ENCODE measurements at regions not wholly inside any gene's neighbourhood (a gene's known extent, or its start where the extent isn't known, plus 50 kb on each side); places are given as distances from the start of the nearest gene placed in this dataset.

DNA sequence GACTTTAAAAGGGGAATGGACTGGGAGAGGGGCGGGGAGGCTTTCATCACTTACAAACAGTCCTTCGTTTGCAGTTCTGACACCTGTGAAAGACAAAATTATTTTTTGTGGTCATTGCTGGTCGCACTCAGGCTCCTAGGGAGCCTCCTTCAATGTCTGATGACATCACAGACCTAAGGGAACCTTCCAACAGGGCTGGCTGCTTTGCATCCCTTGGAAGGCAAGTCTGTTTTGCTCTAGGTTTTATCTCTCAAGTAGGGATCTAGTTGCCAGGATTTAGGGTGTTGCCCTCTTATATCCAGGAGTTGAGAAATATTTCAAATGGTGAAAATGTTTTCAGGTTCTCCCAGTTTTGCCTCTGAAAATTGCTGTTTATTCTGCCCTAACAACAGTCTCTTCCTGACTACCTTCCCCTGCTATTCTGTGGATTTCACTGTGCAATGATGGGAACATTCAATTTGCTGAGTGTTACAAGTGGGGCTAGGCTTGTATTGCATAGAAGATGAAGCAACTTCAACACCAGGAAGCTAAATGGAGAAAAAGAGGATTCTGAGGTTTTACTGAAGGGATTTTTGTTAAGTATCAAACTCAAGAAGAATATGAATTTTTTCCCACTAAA is 75.9 kb upstream of the ARRDC4 start:
- H3K4me2 ChIP-seq (ENCODE audit: low read length): no peak overlapping the region
- BruUV-seq (replicated peaks): no TSS peak
- no peaks in the 10 kb centered on the region for H3K79me2 ChIP-seq (ENCODE audit: insufficient read depth, low read depth, low read length)
- intact Hi-C loops (cut with micrococcal nuclease; ENCODE audit: unreplicated experiment): no loop called here
- H2AFZ ChIP-seq (ENCODE audit: low read length): no peak overlapping the region
- DNase-seq (ENCODE audit: low spot score): no peak
- CTCF ChIA-PET (ENCODE audit: unreplicated experiment): no interaction called here
- no peak overlapping the region for H3K4me3 ChIP-seq (ENCODE audit: low read depth, low read length, poor library complexity, severe bottlenecking)
- H3K9me3 ChIP-seq (ENCODE audit: low read length): no peaks in the 10 kb centered on the region
- no peaks in the 10 kb centered on the region for H3K4me1 ChIP-seq (ENCODE audit: insufficient read depth, low read length, poor library complexity, severe bottlenecking)
- no peaks in the 10 kb centered on the region for H3K9me2 ChIP-seq (ENCODE audit: insufficient read depth, low read length)
- H3K36me3 ChIP-seq (ENCODE audit: insufficient read depth, low read length): no peaks in the 10 kb centered on the region
- no peak overlapping the region for H3K27ac ChIP-seq (ENCODE audit: low read depth, low read length, poor library complexity, severe bottlenecking)
- no peak for TF ChIP-seq EZH2phosphoT487 (IDR thresholded peaks at IDR 0.05; ENCODE audit: borderline replicate concordance, low read depth, low read length)
- TF ChIP-seq, protein P1, sequence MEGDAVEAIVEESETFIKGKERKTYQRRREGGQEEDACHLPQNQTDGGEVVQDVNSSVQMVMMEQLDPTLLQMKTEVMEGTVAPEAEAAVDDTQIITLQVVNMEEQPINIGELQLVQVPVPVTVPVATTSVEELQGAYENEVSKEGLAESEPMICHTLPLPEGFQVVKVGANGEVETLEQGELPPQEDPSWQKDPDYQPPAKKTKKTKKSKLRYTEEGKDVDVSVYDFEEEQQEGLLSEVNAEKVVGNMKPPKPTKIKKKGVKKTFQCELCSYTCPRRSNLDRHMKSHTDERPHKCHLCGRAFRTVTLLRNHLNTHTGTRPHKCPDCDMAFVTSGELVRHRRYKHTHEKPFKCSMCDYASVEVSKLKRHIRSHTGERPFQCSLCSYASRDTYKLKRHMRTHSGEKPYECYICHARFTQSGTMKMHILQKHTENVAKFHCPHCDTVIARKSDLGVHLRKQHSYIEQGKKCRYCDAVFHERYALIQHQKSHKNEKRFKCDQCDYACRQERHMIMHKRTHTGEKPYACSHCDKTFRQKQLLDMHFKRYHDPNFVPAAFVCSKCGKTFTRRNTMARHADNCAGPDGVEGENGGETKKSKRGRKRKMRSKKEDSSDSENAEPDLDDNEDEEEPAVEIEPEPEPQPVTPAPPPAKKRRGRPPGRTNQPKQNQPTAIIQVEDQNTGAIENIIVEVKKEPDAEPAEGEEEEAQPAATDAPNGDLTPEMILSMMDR (conservative IDR thresholded peaks at IDR 0.05; ENCODE audit: low read length): no peak
- POLR2A ChIA-PET: no interaction called here
- H4K20me1 ChIP-seq (ENCODE audit: insufficient read depth, low read length): no peaks in the 10 kb centered on the region

- no peaks in the 10 kb centered on the region for H3K79me2 ChIP-seq (ENCODE audit: insufficient read depth, low read depth, low read length)
- no peak for DNase-seq (ENCODE audit: low spot score)
- no peak overlapping the region for H3K4me2 ChIP-seq (ENCODE audit: low read length)
- no peak overlapping the region for H3K27ac ChIP-seq (ENCODE audit: low read depth, low read length, poor library complexity, severe bottlenecking)
- TF ChIP-seq, protein P1 (conservative IDR thresholded peaks at IDR 0.05; ENCODE audit: low read length): no peak
- H3K4me3 ChIP-seq (ENCODE audit: low read depth, low read length, poor library complexity, severe bottlenecking): no peak overlapping the region
- H4K20me1 ChIP-seq (ENCODE audit: insufficient read depth, low read length): no peaks in the 10 kb centered on the region
- H3K36me3 ChIP-seq (ENCODE audit: insufficient read depth, low read length): no peaks in the 10 kb centered on the region
- BruUV-seq (replicated peaks): no TSS peak
- no peaks in the 10 kb centered on the region for H3K4me1 ChIP-seq (ENCODE audit: insufficient read depth, low read length, poor library complexity, severe bottlenecking)
- H3K9me3 ChIP-seq (ENCODE audit: low read length): no peaks in the 10 kb centered on the region
- CTCF ChIA-PET (ENCODE audit: unreplicated experiment): no interaction called here
- POLR2A ChIA-PET: interaction anchor here (0.6 kb wide), 1 partner anchor 22 kb away, joined by 3 read pairs; no protein-coding TSS in a partner anchor
- no peaks in the 10 kb centered on the region for H3K9me2 ChIP-seq (ENCODE audit: insufficient read depth, low read length)
- H2AFZ ChIP-seq (ENCODE audit: low read length): no peak overlapping the region
- intact Hi-C loops (cut with micrococcal nuclease; ENCODE audit: unreplicated experiment): no loop called here
These were observed 70.2 kb upstream of the ARRDC4 start for GRCh38 chr15:97890307-97890706.

- no peak overlapping the region for H3K4me2 ChIP-seq (ENCODE audit: low read length)
- no peak overlapping the region for H3K27ac ChIP-seq (ENCODE audit: low read depth, low read length, poor library complexity, severe bottlenecking)
- no peaks in the 10 kb centered on the region for H3K79me2 ChIP-seq (ENCODE audit: insufficient read depth, low read depth, low read length)
- ChIA-PET POLR2A (interaction anchor here (0.5 kb wide), 1 partner anchor 262 kb away, joined by 3 read pairs; no protein-coding TSS in a partner anchor), CTCF (ENCODE audit: unreplicated experiment) (interaction anchor here (0.6 kb wide), 1 partner anchor 800 kb away, joined by 3 read pairs; no protein-coding TSS in a partner anchor)
- BruUV-seq (replicated peaks): no TSS peak
- intact Hi-C loops (cut with micrococcal nuclease; ENCODE audit: unreplicated experiment): no loop called here
- no peaks in the 10 kb centered on the region for H3K4me1 ChIP-seq (ENCODE audit: insufficient read depth, low read length, poor library complexity, severe bottlenecking)
- H3K9me2 ChIP-seq (ENCODE audit: insufficient read depth, low read length): no peaks in the 10 kb centered on the region
- no peak overlapping the region for H2AFZ ChIP-seq (ENCODE audit: low read length)
- TF ChIP-seq, protein P1 (conservative IDR thresholded peaks at IDR 0.05; ENCODE audit: low read length): no peak
- TF ChIP-seq EZH2phosphoT487 (IDR thresholded peaks at IDR 0.05; ENCODE audit: borderline replicate concordance, low read depth, low read length): no peak
- no peaks in the 10 kb centered on the region for H3K9me3 ChIP-seq (ENCODE audit: low read length)
- DNase-seq (ENCODE audit: low spot score): no peak
- no peaks in the 10 kb centered on the region for H3K36me3 ChIP-seq (ENCODE audit: insufficient read depth, low read length)
- H3K4me3 ChIP-seq (ENCODE audit: low read depth, low read length, poor library complexity, severe bottlenecking): no peak overlapping the region
- H4K20me1 ChIP-seq (ENCODE audit: insufficient read depth, low read length): no peaks in the 10 kb centered on the region
These were observed 68.2 kb upstream of the ARRDC4 start for GRCh38 chr15:97892167-97892938.
